Fibroblast of skin of scalp (primary cell): ENCODE measurements at regions not wholly inside any gene's neighbourhood (a gene's known extent, or its start where the extent isn't known, plus 50 kb on each side); places are given as distances from the start of the nearest gene placed in this dataset.
"Not testable (repeated sequence)": the region's sequence is repeated elsewhere in the genome, so short reads cannot be mapped to it uniquely, and the experiment has no call there.

Experiments
- DNase-seq: peaks from one replicate; pipeline ENCODE4 v3.0.0-alpha.2; 2013

- no peak for DNase-seq
Measured at GRCh38 chr15:45962733-45963132, 327.9 kb downstream of the SQOR start.

DNA sequence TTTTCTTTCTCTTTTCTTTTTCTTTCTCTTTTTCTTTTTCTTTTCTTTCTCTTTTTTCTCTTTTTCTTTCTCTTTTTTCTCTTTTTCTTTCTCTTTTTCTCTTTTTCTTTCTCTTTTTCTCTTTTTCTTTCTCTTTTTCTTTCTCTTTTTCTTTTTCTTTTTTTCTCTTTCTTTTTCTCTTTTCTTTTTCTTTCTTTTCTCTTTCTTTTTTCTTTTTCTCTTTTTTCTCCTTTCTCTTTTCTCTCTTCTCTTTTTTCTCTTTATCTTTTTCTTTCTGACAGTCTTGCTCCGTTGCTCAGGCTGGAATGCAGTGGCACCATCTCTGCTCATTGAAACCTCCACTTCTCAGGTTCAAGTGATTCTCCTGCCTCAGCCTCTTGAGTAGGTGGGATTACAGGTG, 335.7 kb downstream of the SQOR start:
- no peak for DNase-seq

DNA sequence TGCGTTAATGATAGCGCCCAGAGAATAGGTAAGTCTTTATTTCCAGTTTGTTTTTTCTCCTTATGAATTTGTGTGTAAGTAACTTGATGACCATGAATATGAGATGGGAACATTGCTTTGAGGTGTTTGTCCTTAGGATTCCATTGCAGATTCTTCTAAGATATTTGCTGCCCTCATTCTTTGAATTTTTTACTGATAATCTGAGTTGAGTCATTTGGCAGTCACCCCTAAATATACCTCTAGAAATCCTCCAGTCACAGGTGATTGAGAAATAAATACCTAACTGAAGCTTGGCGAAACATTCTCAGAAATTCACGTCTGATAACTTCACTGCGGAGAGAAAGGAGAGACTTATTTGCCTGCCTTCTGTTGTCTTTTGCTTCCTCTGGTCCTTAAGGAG, 345.5 kb downstream of the SQOR start:
- DNase-seq, result no peak

DNA sequence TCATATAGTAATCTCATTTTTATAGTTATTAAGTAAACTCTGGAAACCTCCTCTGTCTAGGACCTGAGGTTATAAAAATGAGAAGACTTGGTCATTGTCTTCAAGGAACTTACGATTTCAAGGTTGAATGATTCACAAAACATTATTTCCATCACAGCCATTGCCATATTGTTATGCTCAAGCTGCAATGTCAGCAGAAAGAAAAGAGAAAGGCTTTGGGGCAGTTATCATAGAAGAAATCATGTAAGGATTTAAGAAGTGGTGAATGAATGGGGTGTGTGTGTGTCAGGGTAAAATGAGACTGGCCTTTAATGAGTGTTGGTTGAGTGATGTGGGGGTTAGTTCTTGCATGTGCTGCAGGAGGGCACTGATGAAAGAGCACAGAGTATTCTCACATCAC, 346.8 kb downstream of the SQOR start:
- DNase-seq, result no peak

DNA sequence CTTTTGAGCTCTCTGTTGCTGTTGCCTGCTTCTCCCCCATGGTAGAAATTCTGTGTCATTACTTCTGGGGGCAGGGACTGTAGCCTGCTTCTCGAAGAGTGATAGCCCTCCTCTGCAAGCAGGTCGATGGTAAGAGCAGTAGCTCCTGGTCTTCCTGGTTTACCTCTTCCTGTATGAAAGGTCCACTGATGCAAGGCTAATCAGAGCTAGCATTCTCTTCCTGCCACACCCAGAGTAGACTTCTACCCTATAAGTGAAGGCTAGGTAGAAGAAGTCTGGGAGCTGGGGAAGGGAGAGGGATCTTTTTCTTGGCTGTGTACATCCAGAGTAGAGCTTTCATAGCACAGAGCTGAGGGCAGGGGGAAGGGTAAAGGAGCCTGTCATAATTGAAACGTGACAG, 357.0 kb downstream of the SQOR start:
- no peak for DNase-seq

DNA sequence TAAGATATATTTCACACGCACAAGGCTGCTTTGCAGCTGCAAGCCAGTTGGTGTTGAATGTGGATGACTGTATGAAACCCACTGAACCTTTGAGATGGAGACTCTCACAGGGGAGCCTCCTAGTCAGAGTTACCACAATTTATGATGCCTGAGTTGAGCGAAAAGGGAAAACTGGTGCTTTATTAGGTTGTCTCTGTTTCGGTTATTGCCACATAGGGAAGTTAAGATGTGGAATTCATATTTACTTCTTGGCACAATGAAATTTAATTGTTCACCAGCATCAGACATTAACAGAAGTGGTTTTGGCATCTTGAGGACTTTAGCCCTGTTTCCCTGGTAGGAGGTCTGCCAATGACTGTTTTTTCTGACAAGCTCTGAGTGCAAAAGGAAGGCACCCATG, 358.2 kb downstream of the SQOR start:
- DNase-seq, result no peak

DNA sequence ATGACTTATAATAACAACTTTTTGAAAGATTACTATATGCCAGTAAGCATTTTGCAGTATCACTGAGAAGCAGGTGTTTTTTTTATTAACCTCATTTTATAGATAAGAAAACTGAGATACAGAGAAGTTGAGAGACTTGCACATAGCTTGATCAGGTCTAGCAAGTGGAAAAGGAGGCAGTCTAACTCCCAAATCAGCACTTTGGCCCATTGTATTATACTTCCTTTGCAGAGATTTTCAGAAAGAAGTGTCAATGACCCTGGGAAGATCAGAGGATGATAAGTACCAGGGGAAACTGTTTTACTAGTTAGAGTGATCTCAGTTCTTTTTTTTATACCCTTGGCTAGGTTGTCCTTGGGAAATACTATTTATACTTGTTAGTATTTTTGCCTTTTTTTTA, 358.7 kb downstream of the SQOR start:
- no peak for DNase-seq

GRCh38 chr15:45995800-45996199, 361.0 kb downstream of the SQOR start:
- no peak for DNase-seq

DNA sequence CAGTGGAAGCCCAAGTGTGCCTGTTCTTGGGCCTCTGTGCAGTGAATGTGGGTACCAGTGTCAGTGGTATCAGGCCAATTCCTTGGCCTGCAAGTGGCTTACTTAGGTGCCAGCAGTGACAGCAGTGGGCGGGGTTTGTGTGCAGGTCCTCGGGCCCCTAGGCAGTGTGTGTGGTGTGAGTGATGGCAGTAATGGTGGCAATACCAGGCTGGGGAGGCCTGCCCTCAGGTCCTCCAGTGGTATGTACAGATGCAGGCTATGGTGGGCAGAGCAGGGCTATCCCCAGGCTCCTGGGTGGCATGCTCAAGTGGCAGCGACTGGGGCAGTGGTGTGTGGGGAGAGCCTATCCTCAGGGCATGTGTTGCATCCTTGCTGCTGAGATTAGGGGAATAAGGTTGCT, 379.7 kb downstream of the SQOR start:
- DNase-seq, result no peak

DNA sequence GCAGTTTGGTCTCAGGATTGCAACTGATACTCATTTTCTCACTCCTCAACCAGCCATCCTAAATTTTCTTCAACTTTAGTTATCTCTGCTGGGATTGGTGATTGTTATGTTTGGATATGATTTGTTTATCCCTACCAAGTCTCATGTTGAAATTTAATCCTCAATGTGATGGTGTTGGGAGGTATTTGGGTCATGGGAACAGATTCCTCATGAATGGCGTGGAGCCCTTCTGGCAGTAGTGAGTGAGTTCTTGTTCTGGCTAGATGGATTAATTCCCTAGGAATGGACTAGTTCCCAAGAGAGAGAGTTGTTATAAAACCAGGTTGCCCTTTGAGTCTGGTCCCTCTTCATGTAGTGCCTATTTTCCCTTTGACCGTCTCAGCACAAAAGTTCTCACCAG, 399.9 kb downstream of the SQOR start:
- DNase-seq, result no peak

DNA sequence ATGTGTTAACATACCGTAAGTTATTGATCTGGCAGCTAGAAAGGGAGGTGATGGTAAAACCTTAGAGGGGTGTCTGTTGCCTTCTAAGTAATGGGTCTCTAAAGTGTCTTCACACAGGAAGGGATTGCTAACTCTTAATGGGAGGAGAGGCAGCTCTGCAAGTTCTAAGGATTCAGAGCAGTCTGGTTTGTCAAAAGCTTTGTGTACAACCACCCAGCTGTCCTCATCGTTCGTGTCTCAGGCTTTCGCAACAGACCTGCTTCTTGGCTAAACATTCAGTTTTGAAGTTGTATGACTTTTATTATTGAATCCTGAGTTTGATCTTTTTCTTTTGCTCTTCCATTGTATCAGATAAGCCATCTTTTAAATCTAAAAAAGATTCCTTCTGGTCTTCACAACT, 404.9 kb downstream of the SQOR start:
- no peak for DNase-seq

- no peak for DNase-seq
Measured at GRCh38 chr15:46041905-46042304, 407.1 kb downstream of the SQOR start.

- DNase-seq, result no peak
Measured at GRCh38 chr15:46059921-46060594, 425.2 kb downstream of the SQOR start.

DNA sequence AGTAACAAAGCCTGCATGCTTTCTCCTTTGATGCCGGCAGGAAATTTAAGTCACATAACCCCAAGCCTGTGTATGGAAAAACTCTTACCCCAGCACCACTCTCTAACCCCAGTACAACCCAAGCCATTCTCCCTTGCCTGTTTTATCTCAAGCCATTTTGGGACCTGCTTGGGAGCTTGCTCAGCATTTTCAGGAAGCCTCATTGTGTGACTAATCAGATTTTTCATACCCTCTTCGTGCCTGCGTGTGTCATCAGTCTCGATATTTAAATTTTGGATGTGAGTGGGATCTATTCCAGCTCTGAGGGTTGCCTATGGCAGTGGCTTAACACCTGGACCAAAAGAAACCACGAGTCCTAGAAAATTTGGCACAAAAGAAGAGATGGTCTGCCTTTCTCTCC, 426.2 kb downstream of the SQOR start:
- no peak for DNase-seq

DNA sequence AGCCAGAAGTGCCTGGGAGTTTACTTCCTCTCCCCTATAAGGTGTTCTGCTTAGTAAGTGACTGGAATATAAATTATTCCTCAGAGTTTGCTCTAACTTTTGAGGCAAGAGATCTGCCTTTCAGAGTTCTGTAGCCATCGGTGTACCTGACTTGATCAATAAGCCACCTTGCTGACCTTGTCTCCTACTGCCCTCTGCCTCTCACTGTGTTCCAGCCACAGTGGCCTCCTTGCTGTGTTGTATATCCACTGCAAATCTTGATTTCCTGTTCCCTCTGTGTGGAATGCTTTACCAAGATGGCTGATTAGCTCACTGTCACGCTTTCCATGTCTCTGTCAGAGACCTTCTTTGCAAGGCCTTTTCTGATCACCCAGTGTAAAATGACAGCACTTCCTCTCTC, 442.4 kb downstream of the SQOR start:
- DNase-seq, result no peak

DNA sequence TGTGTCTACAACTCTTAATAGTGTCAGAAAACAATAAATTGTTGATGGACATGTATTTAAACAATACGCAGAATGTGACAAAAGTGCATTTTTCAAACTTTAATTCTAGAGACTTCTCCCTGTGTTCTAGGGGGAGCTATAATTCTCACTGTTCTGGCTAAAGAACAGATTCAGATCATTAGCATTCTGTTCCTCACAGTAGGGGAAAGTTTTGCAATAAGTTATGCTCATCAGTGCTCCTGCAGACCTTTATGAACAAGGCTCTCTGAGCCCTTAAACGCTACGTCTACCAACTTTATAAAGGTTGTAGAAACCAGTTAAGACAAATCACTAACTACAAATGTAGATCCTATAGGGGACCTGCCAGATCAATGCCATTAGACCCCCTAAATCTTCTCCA, 444.2 kb downstream of the SQOR start:
- no peak for DNase-seq

- DNase-seq, result no peak
Measured at GRCh38 chr15:46080016-46080415, 445.2 kb downstream of the SQOR start.

DNA sequence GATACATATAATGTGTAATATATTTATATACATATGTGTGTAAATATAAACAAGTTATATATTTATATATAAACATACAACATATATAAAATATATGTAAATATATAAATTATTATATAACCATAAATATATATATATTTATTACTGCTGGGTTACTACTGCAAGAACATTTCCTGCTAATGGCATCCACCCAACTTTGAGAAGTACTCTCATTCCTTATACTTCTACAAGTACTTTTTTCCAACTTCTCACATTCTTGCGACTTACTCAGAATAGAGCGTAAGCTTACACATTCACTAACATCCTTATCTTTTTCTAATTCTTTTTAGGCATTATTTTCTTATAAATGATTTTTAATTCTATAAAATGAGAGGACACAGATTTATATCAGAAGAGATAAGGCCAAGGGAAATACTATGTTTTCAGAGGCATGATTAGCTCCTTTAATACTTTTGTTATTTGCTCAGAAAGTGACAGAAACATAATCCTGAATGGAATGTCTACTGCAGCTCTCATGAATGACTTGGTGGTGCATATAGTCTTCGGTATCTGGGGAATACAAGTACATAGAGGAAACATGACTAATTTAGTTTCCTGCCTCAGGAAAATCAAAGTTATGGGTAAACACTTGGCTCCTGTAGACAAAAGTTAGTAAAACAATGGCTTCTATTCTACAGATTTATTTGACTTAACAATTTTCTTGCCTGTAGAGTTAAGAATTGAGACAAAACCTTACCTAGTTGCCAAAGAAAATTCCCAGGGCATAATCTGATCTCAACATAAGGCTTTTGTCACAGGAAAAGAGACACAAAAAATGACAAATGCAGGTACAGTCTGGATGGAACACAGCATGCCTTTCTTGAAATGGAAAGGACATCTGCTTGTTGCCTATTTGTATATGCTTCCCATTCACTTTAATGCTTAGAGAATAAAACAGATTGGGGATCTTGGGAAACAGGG, 453.9 kb downstream of the SQOR start:
- DNase-seq, result peak; percentile 9

- no peak for DNase-seq
Measured at GRCh38 chr15:46089467-46089935, 454.7 kb downstream of the SQOR start.

DNA sequence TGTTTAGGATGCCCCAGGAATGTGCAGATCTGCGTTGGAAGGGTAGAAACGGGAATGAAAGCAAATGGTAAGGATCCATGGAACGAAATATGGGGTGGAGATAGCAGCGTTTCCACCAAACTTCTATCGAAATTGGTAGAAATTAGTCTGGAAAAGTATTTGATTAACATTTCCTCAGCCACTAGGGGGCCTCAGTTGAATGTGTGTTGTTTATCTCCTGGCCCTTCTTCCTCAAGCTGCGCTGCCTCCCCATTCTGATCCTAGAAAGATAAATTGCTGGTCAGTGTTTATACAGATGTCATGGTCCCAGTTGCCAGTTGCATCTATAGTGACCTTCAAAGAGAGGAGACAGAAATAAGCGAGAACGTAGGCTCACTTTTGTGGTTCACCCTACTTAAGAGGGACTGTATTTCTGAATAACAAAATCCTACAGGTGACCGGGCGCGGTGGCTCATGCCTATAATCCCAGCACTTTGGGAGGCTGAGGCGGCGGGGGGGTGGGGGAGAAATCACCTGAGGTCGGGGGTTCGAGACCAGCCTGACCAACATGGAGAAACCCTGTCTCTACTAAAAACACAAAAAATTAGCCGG, 457.1 kb downstream of the SQOR start:
- peak; percentile 26 for DNase-seq

- DNase-seq, result not testable (repeated sequence)
Measured at GRCh38 chr15:46098006-46098405, 463.2 kb downstream of the SQOR start.

DNA sequence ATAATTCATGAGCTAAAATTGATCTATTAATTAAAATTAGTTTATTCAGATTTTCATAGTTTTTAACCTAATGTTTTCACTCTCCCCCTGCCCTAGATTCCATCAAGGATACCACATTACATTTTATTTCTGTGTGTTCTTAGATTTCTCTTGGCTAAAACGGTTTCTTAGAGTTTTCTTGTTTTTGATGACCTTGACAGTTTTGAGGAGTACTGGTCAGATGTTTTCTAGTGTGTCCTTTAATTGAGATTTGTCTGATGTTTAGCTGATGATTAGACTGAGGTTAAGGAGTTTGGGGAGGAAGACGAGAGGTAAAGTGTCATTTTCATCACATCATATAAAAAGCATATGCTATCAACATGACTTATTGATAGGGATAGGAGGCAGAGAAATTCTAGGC, 475.9 kb downstream of the SQOR start:
- DNase-seq, result no peak

DNA sequence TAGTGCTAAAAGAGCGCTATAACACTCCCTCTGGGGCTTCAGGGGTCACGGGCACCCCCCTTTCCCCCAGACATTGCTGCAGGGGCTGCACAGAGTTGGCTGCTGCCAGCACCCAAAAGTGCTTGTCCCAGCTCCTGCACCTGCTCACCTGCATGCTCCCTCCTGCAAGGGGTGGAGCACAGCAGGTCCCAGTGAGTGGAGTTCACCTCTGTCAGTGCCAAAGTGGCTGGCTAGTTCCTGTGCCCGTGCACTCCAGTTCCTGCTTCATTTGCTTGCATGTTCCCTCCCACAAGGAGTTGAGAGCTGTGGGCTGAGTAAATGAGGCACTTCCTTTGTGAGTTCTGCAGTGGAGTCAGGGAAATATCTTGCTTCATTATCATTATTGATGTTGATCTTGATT, 476.9 kb downstream of the SQOR start:
- no peak for DNase-seq

DNA sequence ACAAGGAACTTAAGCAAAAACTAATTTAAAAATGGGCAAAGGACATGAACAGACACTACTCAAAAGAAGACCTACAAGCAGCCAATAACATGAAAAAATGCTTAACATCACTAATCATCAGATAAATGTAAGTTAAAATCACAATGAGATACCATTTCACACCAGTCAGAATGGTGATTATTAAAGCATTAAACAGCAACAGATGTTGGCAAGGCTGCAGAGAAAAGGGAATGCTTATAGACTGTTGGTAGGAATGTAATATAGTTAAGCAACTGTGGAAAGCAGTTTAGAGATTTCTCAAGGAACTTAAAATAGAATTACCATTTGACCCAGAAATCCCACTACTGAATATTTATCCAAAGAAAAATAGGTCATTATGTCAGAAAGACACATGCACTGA, 482.2 kb downstream of the SQOR start:
- peak; percentile 15 for DNase-seq
